ENCODE measurements at regions not wholly inside any gene's neighbourhood (a gene's known extent, or its start where the extent isn't known, plus 50 kb on each side); places are given as distances from the start of the nearest gene placed in this dataset.
"Not testable (repeated sequence)": the region's sequence is repeated elsewhere in the genome, so short reads cannot be mapped to it uniquely, and the experiment has no call there.

- DNase-seq (ENCODE audit: low read depth) = no peak
These were observed 487.3 kb upstream of the EPHA5 start for GRCh38 chr4:66157594-66157993.

GRCh38 chr4:66130042-66130441 is 459.8 kb upstream of the EPHA5 start:
- no peak for DNase-seq (ENCODE audit: low read depth)

GRCh38 chr4:66123831-66124413 is 453.6 kb upstream of the EPHA5 start:
- no peak for DNase-seq (ENCODE audit: low read depth)

- DNase-seq (ENCODE audit: low read depth) = no peak
These were observed 452.9 kb upstream of the EPHA5 start for GRCh38 chr4:66123190-66123589.

GRCh38 chr4:66115231-66115630 is 444.9 kb upstream of the EPHA5 start:
- DNase-seq (ENCODE audit: low read depth) = not testable (repeated sequence)

GRCh38 chr4:66108898-66109297 is 438.6 kb upstream of the EPHA5 start:
- DNase-seq (ENCODE audit: low read depth) = no peak

GRCh38 chr4:66097218-66097617 is 426.9 kb upstream of the EPHA5 start:
- no peak for DNase-seq (ENCODE audit: low read depth)

GRCh38 chr4:66095065-66095464 is 424.8 kb upstream of the EPHA5 start:
- DNase-seq (ENCODE audit: low read depth) = no peak

GRCh38 chr4:66094070-66094469 is 423.8 kb upstream of the EPHA5 start:
- no peak for DNase-seq (ENCODE audit: low read depth)

GRCh38 chr4:66091786-66092185 is 421.5 kb upstream of the EPHA5 start:
- no peak for DNase-seq (ENCODE audit: low read depth)

- no peak for DNase-seq (ENCODE audit: low read depth)
These were observed 403.7 kb upstream of the EPHA5 start for GRCh38 chr4:66073961-66074360.

GRCh38 chr4:66071911-66072310 is 401.6 kb upstream of the EPHA5 start:
- DNase-seq (ENCODE audit: low read depth) = no peak

GRCh38 chr4:66062921-66063320 is 392.6 kb upstream of the EPHA5 start:
- no peak for DNase-seq (ENCODE audit: low read depth)

GRCh38 chr4:66062044-66062443 is 391.8 kb upstream of the EPHA5 start:
- no peak for DNase-seq (ENCODE audit: low read depth)

GRCh38 chr4:66059556-66059955 is 389.3 kb upstream of the EPHA5 start:
- no peak for DNase-seq (ENCODE audit: low read depth)

GRCh38 chr4:66059136-66059535 is 388.8 kb upstream of the EPHA5 start:
- DNase-seq (ENCODE audit: low read depth) = no peak

- no peak for DNase-seq (ENCODE audit: low read depth)
These were observed 385.7 kb upstream of the EPHA5 start for GRCh38 chr4:66055999-66056398.

- DNase-seq (ENCODE audit: low read depth) = no peak
These were observed 382.1 kb upstream of the EPHA5 start for GRCh38 chr4:66052426-66052825.

- no peak for DNase-seq (ENCODE audit: low read depth)
These were observed 378.6 kb upstream of the EPHA5 start for GRCh38 chr4:66048861-66049260.

GRCh38 chr4:66045913-66046312 is 375.6 kb upstream of the EPHA5 start:
- no peak for DNase-seq (ENCODE audit: low read depth)

- no peak for DNase-seq (ENCODE audit: low read depth)
These were observed 365.4 kb upstream of the EPHA5 start for GRCh38 chr4:66035701-66036100.

GRCh38 chr4:66034671-66035070 is 364.4 kb upstream of the EPHA5 start:
- DNase-seq (ENCODE audit: low read depth) = no peak

GRCh38 chr4:66034262-66034661 is 364.0 kb upstream of the EPHA5 start:
- DNase-seq (ENCODE audit: low read depth) = no peak

- no peak for DNase-seq (ENCODE audit: low read depth)
These were observed 362.3 kb upstream of the EPHA5 start for GRCh38 chr4:66032571-66032970.

GRCh38 chr4:66028668-66029067 is 358.4 kb upstream of the EPHA5 start:
- no peak for DNase-seq (ENCODE audit: low read depth)
